GM19328 (cell line): ENCODE measurements at regions not wholly inside any gene's neighbourhood (a gene's known extent, or its start where the extent isn't known, plus 50 kb on each side); places are given as distances from the start of the nearest gene placed in this dataset.
A peak's percentile ranks its signal among the peaks of the same experiment; 100 is the strongest.
"Not testable (repeated sequence)": the region's sequence is repeated elsewhere in the genome, so short reads cannot be mapped to it uniquely, and the experiment has no call there.

Experiments used
- ATAC-seq: cut with Tn5 transposase; IDR thresholded peaks from one replicate; pipeline ENCODE4 v1.9.1; 2021; ENCODE audit warnings: mild to moderate bottlenecking, moderate library complexity; ENCODE audit not compliant: unreplicated experiment

GRCh38 chr11:22920939-22921565, 60.8 kb upstream of the CCDC179 start:
- ATAC-seq = peak; percentile 84

GRCh38 chr11:22922672-22923071, 62.4 kb upstream of the CCDC179 start:
- no peak for ATAC-seq

- ATAC-seq = no peak
Measured at GRCh38 chr11:22923561-22923960, 63.3 kb upstream of the CCDC179 start.

GRCh38 chr11:22926341-22926740, 66.1 kb upstream of the CCDC179 start:
- ATAC-seq = no peak

- no peak for ATAC-seq
Measured at GRCh38 chr11:22927793-22928192, 67.5 kb upstream of the CCDC179 start.

- no peak for ATAC-seq
Measured at GRCh38 chr11:22928207-22928917, 68.1 kb upstream of the CCDC179 start.

GRCh38 chr11:22930816-22931594, 70.7 kb upstream of the CCDC179 start:
- peak; percentile 84 for ATAC-seq

GRCh38 chr11:22938691-22939090, 78.4 kb upstream of the CCDC179 start:
- no peak for ATAC-seq

GRCh38 chr11:22941544-22941943, 81.3 kb upstream of the CCDC179 start:
- not testable (repeated sequence) for ATAC-seq

GRCh38 chr11:22957786-22958185, 97.5 kb upstream of the CCDC179 start:
- ATAC-seq = no peak

- ATAC-seq = no peak
Measured at GRCh38 chr11:22974251-22974650, 114.0 kb upstream of the CCDC179 start.

GRCh38 chr11:22976146-22976545, 115.9 kb upstream of the CCDC179 start:
- ATAC-seq = no peak

GRCh38 chr11:22982903-22983302, 122.6 kb upstream of the CCDC179 start:
- ATAC-seq = no peak

- ATAC-seq = no peak
Measured at GRCh38 chr11:22984045-22984444, 123.8 kb upstream of the CCDC179 start.

- ATAC-seq = no peak
Measured at GRCh38 chr11:22989371-22989770, 129.1 kb upstream of the CCDC179 start.

- ATAC-seq = no peak
Measured at GRCh38 chr11:22991196-22991595, 130.9 kb upstream of the CCDC179 start.

- ATAC-seq = no peak
Measured at GRCh38 chr11:23006730-23007129, 146.5 kb upstream of the CCDC179 start.

GRCh38 chr11:23010790-23011335, 150.6 kb upstream of the CCDC179 start:
- ATAC-seq = no peak

- no peak for ATAC-seq
Measured at GRCh38 chr11:23012930-23013329, 152.7 kb upstream of the CCDC179 start.

GRCh38 chr11:23013509-23013908, 153.2 kb upstream of the CCDC179 start:
- ATAC-seq = no peak

- peak; percentile 59 for ATAC-seq
Measured at GRCh38 chr11:23021287-23021863, 161.1 kb upstream of the CCDC179 start.
